ENCODE measurements at regions not wholly inside any gene's neighbourhood (a gene's known extent, or its start where the extent isn't known, plus 50 kb on each side); places are given as distances from the start of the nearest gene placed in this dataset.

- Histone ChIP-seq H3K9me3 (ENCODE audit: control insufficient read depth in 1 of 2, insufficient read depth in 1 of 2, low read depth in 1 of 2, low read length in 2 of 2) (no peaks in the 10 kb centered on the region), H3K9ac (ENCODE audit: low read length) (no peak overlapping the region), H3K4me1 (ENCODE audit: control insufficient read depth in 1 of 2, insufficient read depth in 2 of 2, low read length in 2 of 2) (no peaks in the 10 kb centered on the region), H3K27ac (ENCODE audit: low read depth, low read length) (no peak overlapping the region), H3K4me2 (ENCODE audit: low read length) (no peak overlapping the region), H3K9me2 (ENCODE audit: insufficient read depth) (no peaks in the 10 kb centered on the region; the same call in 1 of the 2 replicates), H4K20me1 (ENCODE audit: insufficient read depth) (no peaks in the 10 kb centered on the region), H3K4me3 (replicated peaks in 1 of 2; ENCODE audit: low read depth in 1 of 2, low read length in 2 of 2) (no peak overlapping the region), H2AFZ (ENCODE audit: low read depth, low read length, poor library complexity, severe bottlenecking) (no peak overlapping the region), H3K79me2 (ENCODE audit: insufficient read depth, low read length) (no peaks in the 10 kb centered on the region), H3K27me3 (ENCODE audit: insufficient read depth, low read length) (no peaks in the 10 kb centered on the region), H3K36me3 (ENCODE audit: control insufficient read depth in 1 of 2, insufficient read depth in 2 of 2, low read length in 2 of 2) (no peaks in the 10 kb centered on the region)
- TF ChIP-seq SP1 (IDR thresholded peaks at IDR 0.05; ENCODE audit: low read depth) (no peak), JUND (IDR thresholded peaks at IDR 0.05) (no peak), TCF7L2 (IDR thresholded peaks at IDR 0.05; ENCODE audit: borderline replicate concordance, extremely low read depth, insufficient read depth, insufficient read length) (no peak), ZNF274 (IDR thresholded peaks at IDR 0.05; ENCODE audit: low read depth, low read length) (no peak)
- no TSS peak for BruUV-seq (replicated peaks)
- no peak for ATAC-seq
- no peak for DNase-seq (ENCODE audit: low read depth, low spot score)
- ChIA-PET CTCF (no interaction called here), POLR2A (no interaction called here), RAD21 (ENCODE audit: low non-redundant PET in 1 of 2, low total read pairs in 2 of 2, uncharacterized antibody in 2 of 2, unreplicated experiment in 2 of 2) (no interaction called here)
- intact Hi-C loops (cut with micrococcal nuclease) = no loop called here
Measured at GRCh38 chr4:104248726-104249125, 246.0 kb downstream of the CXXC4 start.

- ChIA-PET POLR2A (no interaction called here), CTCF (no interaction called here), RAD21 (ENCODE audit: low non-redundant PET in 1 of 2, low total read pairs in 2 of 2, uncharacterized antibody in 2 of 2, unreplicated experiment in 2 of 2) (no interaction called here)
- intact Hi-C loops (cut with micrococcal nuclease) = no loop called here
- Histone ChIP-seq H3K4me3 (replicated peaks in 1 of 2; ENCODE audit: low read depth in 1 of 2, low read length in 2 of 2) (no peak overlapping the region), H3K4me1 (ENCODE audit: control insufficient read depth in 1 of 2, insufficient read depth in 2 of 2, low read length in 2 of 2) (no peaks in the 10 kb centered on the region), H3K4me2 (ENCODE audit: low read length) (no peak overlapping the region), H2AFZ (ENCODE audit: low read depth, low read length, poor library complexity, severe bottlenecking) (no peak overlapping the region), H3K79me2 (ENCODE audit: insufficient read depth, low read length) (no peaks in the 10 kb centered on the region), H3K9ac (ENCODE audit: low read length) (no peak overlapping the region), H3K9me2 (ENCODE audit: insufficient read depth) (no peaks in the 10 kb centered on the region), H4K20me1 (ENCODE audit: insufficient read depth) (no peaks in the 10 kb centered on the region), H3K27ac (ENCODE audit: low read depth, low read length) (no peak overlapping the region), H3K9me3 (ENCODE audit: control insufficient read depth in 1 of 2, insufficient read depth in 1 of 2, low read depth in 1 of 2, low read length in 2 of 2) (no peaks in the 10 kb centered on the region), H3K36me3 (ENCODE audit: control insufficient read depth in 1 of 2, insufficient read depth in 2 of 2, low read length in 2 of 2) (no peaks in the 10 kb centered on the region), H3K27me3 (ENCODE audit: insufficient read depth, low read length) (no peaks in the 10 kb centered on the region)
- TF ChIP-seq ATF3 (IDR thresholded peaks at IDR 0.05) (no peak), CTCF (IDR thresholded peaks at IDR 0.05 in 2 of 3, conservative IDR thresholded peaks at IDR 0.05 in 1 of 3; ENCODE audit: borderline replicate concordance in 1 of 3, insufficient read depth in 1 of 3, low read depth in 2 of 3, low read length in 2 of 3) (no peak), SIN3A (IDR thresholded peaks at IDR 0.05; ENCODE audit: low read depth) (no peak), YY1 (IDR thresholded peaks at IDR 0.05; ENCODE audit: extremely low read depth, insufficient replicate concordance, low read depth, low read length) (no peak), CBX3 (IDR thresholded peaks at IDR 0.05; ENCODE audit: low read depth) (no peak), CEBPB (IDR thresholded peaks at IDR 0.05; ENCODE audit: low read depth) (no peak), EZH2 (IDR thresholded peaks at IDR 0.05) (no peak), EGR1 (IDR thresholded peaks at IDR 0.05; ENCODE audit: low read depth) (no peak), POLR2AphosphoS5 (IDR thresholded peaks at IDR 0.05; ENCODE audit: low read depth, low read length) (no peak), RAD21 (IDR thresholded peaks at IDR 0.05; ENCODE audit: low read depth) (no peak), SP1 (IDR thresholded peaks at IDR 0.05; ENCODE audit: low read depth) (no peak), EZH2phosphoT487 (IDR thresholded peaks at IDR 0.05; ENCODE audit: borderline replicate concordance) (no peak), TCF7L2 (IDR thresholded peaks at IDR 0.05; ENCODE audit: borderline replicate concordance, extremely low read depth, insufficient read depth, insufficient read length) (no peak), FOSL1 (IDR thresholded peaks at IDR 0.05; ENCODE audit: low read depth) (no peak), SRF (IDR thresholded peaks at IDR 0.05; ENCODE audit: low read depth) (no peak), ZNF274 (IDR thresholded peaks at IDR 0.05; ENCODE audit: low read depth, low read length) (no peak)
- DNase-seq (ENCODE audit: low read depth, low spot score) (no peak), ATAC-seq (no peak)
- no TSS peak for BruUV-seq (replicated peaks)
Measured at GRCh38 chr4:104235967-104236366, 258.7 kb downstream of the CXXC4 start.
